ENCODE measurements at regions not wholly inside any gene's neighbourhood (a gene's known extent, or its start where the extent isn't known, plus 50 kb on each side); places are given as distances from the start of the nearest gene placed in this dataset.

- Histone ChIP-seq H3K9me2 (ENCODE audit: insufficient read depth) (no peaks in the 10 kb centered on the region; the same call in 1 of the 2 replicates), H3K4me3 (no peak overlapping the region), H3K4me1 (replicated peaks; ENCODE audit: insufficient read depth) (no peaks in the 10 kb centered on the region), H3K4me2 (no peak overlapping the region), H4K20me1 (ENCODE audit: insufficient read depth) (no peaks in the 10 kb centered on the region), H3K27ac (no peak overlapping the region), H3K9me3 (ENCODE audit: insufficient read depth, low read depth) (no peaks in the 10 kb centered on the region), H3K36me3 (ENCODE audit: low read depth) (no peaks in the 10 kb centered on the region), H2AFZ (no peak overlapping the region), H3K27me3 (ENCODE audit: insufficient read depth, low read depth) (no peaks in the 10 kb centered on the region), H3F3A (ENCODE audit: insufficient read depth, low read depth) (no peaks in the 10 kb centered on the region; the same call in 1 of the 2 replicates), H3K79me2 (ENCODE audit: low read depth) (no peaks in the 10 kb centered on the region)
- ChIA-PET POLR2A (ENCODE audit: unreplicated experiment) (no interaction called here), CTCF (no interaction called here)
- DNase-seq = no peak
- no TSS peak for BruUV-seq (replicated peaks)
- TF ChIP-seq CTCF (conservative IDR thresholded peaks at IDR 0.05) (no peak), EZH2 (IDR thresholded peaks at IDR 0.05; ENCODE audit: low read depth) (no peak)
- intact Hi-C loops (cut with micrococcal nuclease; ENCODE audit: unreplicated experiment) = no loop called here
Observed at GRCh38 chr13:90612391-90612790, 735.1 kb upstream of the MIR17HG start.

- H3K4me1 ChIP-seq (replicated peaks; ENCODE audit: insufficient read depth) = no peaks in the 10 kb centered on the region
- TF ChIP-seq EZH2 (IDR thresholded peaks at IDR 0.05; ENCODE audit: low read depth) (no peak), CTCF (conservative IDR thresholded peaks at IDR 0.05) (no peak)
- no peak overlapping the region for H3K4me3 ChIP-seq
- no peaks in the 10 kb centered on the region; the same call in 1 of the 2 replicates for H3F3A ChIP-seq (ENCODE audit: insufficient read depth, low read depth)
- H3K27ac ChIP-seq = no peak overlapping the region
- no peaks in the 10 kb centered on the region for H4K20me1 ChIP-seq (ENCODE audit: insufficient read depth)
- no peak for DNase-seq
- no peak overlapping the region for H3K4me2 ChIP-seq
- no peak overlapping the region for H2AFZ ChIP-seq
- ChIA-PET CTCF (no interaction called here), POLR2A (ENCODE audit: unreplicated experiment) (no interaction called here)
- no peaks in the 10 kb centered on the region; the same call in 1 of the 2 replicates for H3K9me2 ChIP-seq (ENCODE audit: insufficient read depth)
- intact Hi-C loops (cut with micrococcal nuclease; ENCODE audit: unreplicated experiment) = no loop called here
- H3K9me3 ChIP-seq (ENCODE audit: insufficient read depth, low read depth) = no peaks in the 10 kb centered on the region
- no peaks in the 10 kb centered on the region for H3K36me3 ChIP-seq (ENCODE audit: low read depth)
- no TSS peak for BruUV-seq (replicated peaks)
- no peaks in the 10 kb centered on the region for H3K27me3 ChIP-seq (ENCODE audit: insufficient read depth, low read depth)
- no peaks in the 10 kb centered on the region for H3K79me2 ChIP-seq (ENCODE audit: low read depth)
Observed at GRCh38 chr13:90613076-90613795, 734.3 kb upstream of the MIR17HG start.

- intact Hi-C loops (cut with micrococcal nuclease; ENCODE audit: unreplicated experiment) = no loop called here
- no peaks in the 10 kb centered on the region for H3K4me1 ChIP-seq (replicated peaks; ENCODE audit: insufficient read depth)
- H2AFZ ChIP-seq = no peak overlapping the region
- TF ChIP-seq EZH2 (IDR thresholded peaks at IDR 0.05; ENCODE audit: low read depth) (no peak), CTCF (conservative IDR thresholded peaks at IDR 0.05) (no peak)
- H3K27me3 ChIP-seq (ENCODE audit: insufficient read depth, low read depth) = no peaks in the 10 kb centered on the region
- H3K79me2 ChIP-seq (ENCODE audit: low read depth) = no peaks in the 10 kb centered on the region
- no peak for DNase-seq
- no peak overlapping the region for H3K4me2 ChIP-seq
- POLR2A ChIA-PET (ENCODE audit: unreplicated experiment) = no interaction called here
- H3F3A ChIP-seq (ENCODE audit: insufficient read depth, low read depth) = no peaks in the 10 kb centered on the region
- H3K9me2 ChIP-seq (ENCODE audit: insufficient read depth) = no peaks in the 10 kb centered on the region
- H3K27ac ChIP-seq = no peak overlapping the region
- no peaks in the 10 kb centered on the region for H3K9me3 ChIP-seq (ENCODE audit: insufficient read depth, low read depth)
- no peak overlapping the region for H3K4me3 ChIP-seq
- BruUV-seq (replicated peaks) = no TSS peak
- no peaks in the 10 kb centered on the region for H4K20me1 ChIP-seq (ENCODE audit: insufficient read depth)
- CTCF ChIA-PET = no interaction called here
- H3K36me3 ChIP-seq (ENCODE audit: low read depth) = no peaks in the 10 kb centered on the region
Observed at GRCh38 chr13:90615236-90615635, 732.3 kb upstream of the MIR17HG start.
